MM.1S (cell line): ENCODE measurements at regions not wholly inside any gene's neighbourhood (a gene's known extent, or its start where the extent isn't known, plus 50 kb on each side); places are given as distances from the start of the nearest gene placed in this dataset.
"Not testable (repeated sequence)": the region's sequence is repeated elsewhere in the genome, so short reads cannot be mapped to it uniquely, and the experiment has no call there.

Experiments
- DNase-seq: peaks from one replicate; pipeline ENCODE4 v3.0.0-alpha.2; 2015
- H2AFZ ChIP-seq: fragments of 300-600 bp; sonication (generic); 2 replicates; pipeline ENCODE4 v1.6.0; 2016; ENCODE audit warnings: antibody characterized with exemption, low read length
- H3F3A ChIP-seq: fragments of 300-600 bp; sonication (generic); 2 replicates; pipeline ENCODE4 v1.6.1; 2016; ENCODE audit warnings: mild to moderate bottlenecking, antibody characterized with exemption, low read length, moderate library complexity, mixed read lengths; ENCODE audit not compliant: insufficient read depth
- H3K27ac ChIP-seq: fragments of 300-600 bp; sonication (generic); 2 replicates; pipeline ENCODE4 v1.5.1; 2016; ENCODE audit warnings: mild to moderate bottlenecking, low read length
- H3K27me3 ChIP-seq: fragments of 300-600 bp; sonication (generic); replicated peaks from 2 replicates; pipeline ENCODE4 v1.6.0; 2016; ENCODE audit warnings: low read length; ENCODE audit not compliant: insufficient read depth
- H3K36me3 ChIP-seq: fragments of 300-600 bp; sonication (generic); replicated peaks from 2 replicates; pipeline ENCODE4 v1.6.1; 2016; ENCODE audit warnings: mild to moderate bottlenecking, low read length, mixed read lengths; ENCODE audit not compliant: insufficient read depth
- H3K4me1 ChIP-seq: fragments of 300-600 bp; sonication (generic); 2 replicates; pipeline ENCODE4 v1.6.1; 2016; ENCODE audit warnings: low read length, mixed read lengths
- H3K4me2 ChIP-seq: fragments of 300-600 bp; sonication (generic); 2 replicates; pipeline ENCODE4 v1.6.0; 2016; ENCODE audit warnings: low read depth, low read length
- H3K4me3 ChIP-seq: fragments of 300-600 bp; sonication (generic); 2 replicates; pipeline ENCODE4 v1.5.1; 2016; ENCODE audit warnings: low read length, mixed read lengths
- H3K79me2 ChIP-seq: fragments of 300-600 bp; sonication (generic); 2 replicates; pipeline ENCODE4 v1.6.1; 2016; ENCODE audit warnings: mixed run types, low read length, mixed read lengths
- H3K9ac ChIP-seq: fragments of 300-600 bp; sonication (generic); 2 replicates; pipeline ENCODE4 v1.6.1; 2016; ENCODE audit warnings: low read length, mixed read lengths
- H3K9me2 ChIP-seq: fragments of 300-600 bp; sonication (generic); replicated peaks from 2 replicates; pipeline ENCODE4 v1.6.1; 2016; ENCODE audit warnings: mild to moderate bottlenecking, low read length, mixed read lengths; ENCODE audit not compliant: insufficient read depth
- H3K9me3 ChIP-seq: fragments of 300-600 bp; sonication (generic); replicated peaks from 2 replicates; pipeline ENCODE4 v1.6.1; 2016; ENCODE audit warnings: mild to moderate bottlenecking, low read length, mixed read lengths; ENCODE audit not compliant: insufficient read depth
- H4K20me1 ChIP-seq: fragments of 300-600 bp; sonication (generic); 2 replicates; pipeline ENCODE4 v1.6.1; 2016; ENCODE audit warnings: mild to moderate bottlenecking, low read length, moderate library complexity, mixed read lengths; ENCODE audit not compliant: insufficient read depth

DNA sequence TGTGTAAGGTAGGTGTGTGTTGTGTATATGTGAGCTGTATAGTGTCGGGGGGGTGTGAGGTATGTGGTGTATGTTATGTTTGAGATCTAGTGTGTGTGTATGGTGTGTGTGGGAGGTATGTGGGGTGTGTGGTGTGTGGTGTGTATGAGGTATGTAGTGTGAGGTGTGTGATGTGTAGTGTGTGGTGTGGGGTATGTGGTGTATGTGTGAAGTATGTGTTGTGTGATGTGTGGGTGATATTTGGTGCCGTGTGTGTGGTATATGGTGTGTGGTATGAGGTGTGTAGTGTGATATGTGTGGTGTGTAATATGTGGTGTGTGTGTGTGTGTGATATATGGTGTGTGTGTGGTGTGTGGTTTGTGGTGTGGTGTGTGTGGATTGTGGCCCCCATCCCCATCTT is 4451.2 kb upstream of the TPTE start:
- not testable (repeated sequence) for H3K36me3 ChIP-seq, H3K79me2 ChIP-seq, H3F3A ChIP-seq, H3K4me2 ChIP-seq, H3K9me2 ChIP-seq, H3K9me3 ChIP-seq, H3K9ac ChIP-seq, H3K27ac ChIP-seq, H3K4me1 ChIP-seq, H3K4me3 ChIP-seq, H4K20me1 ChIP-seq, DNase-seq, H3K27me3 ChIP-seq, H2AFZ ChIP-seq

DNA sequence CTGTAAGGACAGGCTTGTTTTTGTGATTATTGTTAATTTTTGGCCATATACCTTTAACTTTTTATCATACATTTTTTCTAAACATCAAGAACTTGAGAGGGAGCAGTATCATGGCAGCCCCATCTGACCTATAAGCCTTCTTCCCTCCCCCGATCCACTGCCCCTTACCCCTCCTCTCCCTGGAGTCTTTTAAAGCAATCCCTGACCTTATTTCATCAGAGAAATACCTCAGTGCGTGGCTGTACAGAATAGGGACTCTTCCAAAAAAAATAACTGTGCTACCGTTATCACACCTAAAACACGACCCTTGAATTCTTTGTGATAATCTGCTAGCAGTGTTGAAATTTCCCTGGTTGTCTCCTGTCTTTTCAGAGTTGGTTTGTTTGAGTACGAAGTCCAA is 4448.7 kb upstream of the TPTE start:
- not testable (repeated sequence) for H3K9me2 ChIP-seq, H3K4me3 ChIP-seq, H3F3A ChIP-seq, H3K4me1 ChIP-seq, H3K79me2 ChIP-seq, H3K36me3 ChIP-seq, H3K4me2 ChIP-seq, H3K27me3 ChIP-seq, H2AFZ ChIP-seq, H3K9ac ChIP-seq, DNase-seq, H3K27ac ChIP-seq, H3K9me3 ChIP-seq, H4K20me1 ChIP-seq

DNA sequence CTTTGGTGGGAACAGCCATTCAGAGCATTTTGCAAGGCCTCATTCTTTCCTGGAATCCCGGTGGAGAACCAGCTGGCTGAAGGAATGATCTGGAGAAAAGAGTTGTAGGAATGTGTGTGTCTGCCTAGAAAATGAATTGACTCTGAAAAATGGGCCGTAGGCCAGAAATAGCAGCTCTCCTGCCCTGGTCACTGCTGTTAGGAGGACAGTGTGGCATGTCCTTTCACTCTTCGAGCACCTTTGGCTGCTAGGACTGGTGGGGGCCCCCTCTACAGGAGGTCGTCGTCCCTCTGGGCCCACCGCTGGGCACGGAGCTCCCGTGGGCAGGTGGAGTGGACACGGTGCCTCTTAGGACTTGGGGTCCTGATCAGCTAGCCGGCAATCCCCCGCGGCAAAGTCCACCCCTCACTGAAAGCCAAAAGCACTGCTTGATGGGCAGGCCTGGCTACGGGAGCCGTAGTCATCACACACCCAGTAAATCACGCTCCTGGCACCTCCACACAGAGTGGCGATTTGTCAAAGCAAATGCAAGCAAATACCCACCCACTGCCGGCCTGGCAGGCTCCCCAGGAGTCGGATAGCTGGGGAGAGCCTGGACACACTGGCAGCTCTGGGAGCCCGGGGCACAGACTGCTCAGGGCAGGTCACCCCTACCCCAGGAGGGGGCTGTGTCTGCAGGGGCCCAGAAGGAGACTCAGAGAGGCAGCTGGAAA is 4447.2 kb upstream of the TPTE start:
- not testable (repeated sequence) for H2AFZ ChIP-seq, H3K27ac ChIP-seq, H3K9me3 ChIP-seq, H3F3A ChIP-seq, H3K4me1 ChIP-seq, H3K4me2 ChIP-seq, H4K20me1 ChIP-seq, H3K36me3 ChIP-seq, DNase-seq, H3K9ac ChIP-seq, H3K79me2 ChIP-seq, H3K4me3 ChIP-seq, H3K9me2 ChIP-seq, H3K27me3 ChIP-seq

DNA sequence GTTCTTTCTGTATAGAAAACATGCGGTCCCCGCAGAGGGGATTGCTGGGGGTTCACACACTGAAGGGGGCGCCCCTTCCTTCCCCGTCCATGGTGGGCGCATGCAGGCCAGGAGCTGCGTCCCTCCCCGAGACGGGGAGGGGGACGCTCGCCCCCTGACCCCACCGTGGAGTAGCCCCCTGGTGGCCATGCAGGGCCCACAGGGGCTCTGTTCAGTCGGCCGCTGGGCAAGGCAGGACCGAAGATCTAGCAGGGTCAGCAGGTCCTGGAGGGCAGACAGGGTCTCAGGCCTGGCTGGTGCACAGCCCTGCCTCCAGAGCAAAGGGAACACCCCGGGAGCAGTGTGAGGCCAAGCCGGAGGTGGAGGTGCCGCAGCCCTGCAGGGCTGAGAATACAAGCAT is 4446.4 kb upstream of the TPTE start:
- H3K36me3 ChIP-seq, H2AFZ ChIP-seq, H3K27me3 ChIP-seq, H3K27ac ChIP-seq, DNase-seq, H3K4me2 ChIP-seq, H3K4me1 ChIP-seq, H3K79me2 ChIP-seq, H3K9ac ChIP-seq, H4K20me1 ChIP-seq, H3K4me3 ChIP-seq, H3F3A ChIP-seq, H3K9me3 ChIP-seq, H3K9me2 ChIP-seq: not testable (repeated sequence)

DNA sequence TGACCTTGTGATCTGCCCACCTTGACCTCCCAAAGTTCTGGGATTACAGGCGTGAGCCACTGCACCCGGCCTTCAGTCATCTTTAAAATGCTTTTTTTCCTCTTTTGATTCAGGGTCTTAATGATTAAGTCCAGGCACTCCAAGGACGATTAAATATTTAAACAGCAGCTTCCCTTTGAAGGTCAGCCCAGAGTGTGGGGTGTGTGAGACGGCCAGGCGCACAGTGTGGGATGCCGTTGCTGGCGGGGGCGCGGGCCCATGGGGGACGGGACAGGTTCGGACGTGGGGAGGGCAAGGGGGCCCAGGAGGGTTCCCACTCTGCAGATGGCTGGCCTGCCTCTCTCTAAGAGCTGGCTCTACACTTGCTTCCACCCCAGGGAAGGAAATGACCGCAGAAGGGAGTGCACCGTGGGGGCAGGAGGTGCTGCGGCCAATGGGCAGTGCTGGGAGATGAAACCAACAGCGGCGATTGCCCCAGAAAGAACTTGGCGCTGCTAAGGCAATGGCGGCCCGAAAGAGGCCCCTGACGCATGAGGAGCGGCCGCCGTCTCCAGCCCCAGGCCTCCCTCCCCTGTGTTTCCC is 4445.7 kb upstream of the TPTE start:
- not testable (repeated sequence) for H3K4me2 ChIP-seq, H3K27me3 ChIP-seq, H3K9me3 ChIP-seq, H3K9me2 ChIP-seq, H4K20me1 ChIP-seq, H3K4me1 ChIP-seq, H3K27ac ChIP-seq, H3K9ac ChIP-seq, DNase-seq, H3F3A ChIP-seq, H3K4me3 ChIP-seq, H3K36me3 ChIP-seq, H2AFZ ChIP-seq, H3K79me2 ChIP-seq

DNA sequence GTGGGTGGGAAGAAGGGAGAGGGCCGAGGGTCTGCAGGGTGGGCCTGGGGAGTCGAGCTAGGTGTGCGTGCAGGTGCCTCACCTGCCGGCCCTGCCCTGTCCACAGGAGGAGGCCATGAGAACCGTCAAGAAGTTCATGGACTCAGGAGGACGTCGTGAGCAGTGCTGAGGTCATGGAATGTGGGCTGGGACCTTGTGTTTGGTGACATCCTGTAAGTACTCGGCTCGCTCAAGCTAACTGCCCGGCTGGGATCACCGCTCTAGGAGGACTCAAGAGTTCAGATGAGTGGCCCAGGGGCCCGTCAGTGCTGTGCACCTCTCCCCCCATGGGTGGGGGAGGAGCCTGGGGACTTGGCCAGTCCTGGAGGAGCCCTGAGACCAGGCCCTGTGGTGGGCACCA is 4444.0 kb upstream of the TPTE start:
- H3K9me2 ChIP-seq, H3K79me2 ChIP-seq, H3F3A ChIP-seq, H3K27me3 ChIP-seq, H3K4me1 ChIP-seq, H3K9me3 ChIP-seq, H3K36me3 ChIP-seq, H3K9ac ChIP-seq, H3K4me2 ChIP-seq, DNase-seq, H3K4me3 ChIP-seq, H4K20me1 ChIP-seq, H2AFZ ChIP-seq, H3K27ac ChIP-seq: not testable (repeated sequence)

DNA sequence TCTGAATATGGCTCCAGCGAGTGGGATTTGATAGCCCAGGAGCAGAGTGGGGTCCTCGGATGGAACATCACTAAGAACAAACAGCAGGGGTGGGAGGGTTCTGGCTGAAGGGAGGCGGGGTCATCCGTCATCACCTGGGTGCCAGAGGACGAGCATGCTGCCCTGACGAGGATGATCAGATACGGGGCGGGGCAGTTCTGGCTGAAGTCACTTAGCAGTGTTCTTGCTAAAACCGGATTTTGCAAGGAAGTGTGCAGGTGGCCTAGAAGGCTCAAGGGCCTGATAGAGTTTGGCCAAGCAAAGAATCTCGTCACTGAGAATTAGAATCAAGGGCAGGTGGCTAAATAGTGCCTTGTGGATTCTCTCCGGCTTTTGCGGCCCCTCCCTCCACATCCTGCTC is 4442.5 kb upstream of the TPTE start:
- H2AFZ ChIP-seq, H3K27ac ChIP-seq, H3K4me2 ChIP-seq, H3K9me2 ChIP-seq, H3K9ac ChIP-seq, H3K4me1 ChIP-seq, H3F3A ChIP-seq, H3K9me3 ChIP-seq, H3K79me2 ChIP-seq, H3K27me3 ChIP-seq, H3K36me3 ChIP-seq, DNase-seq, H4K20me1 ChIP-seq, H3K4me3 ChIP-seq: not testable (repeated sequence)

DNA sequence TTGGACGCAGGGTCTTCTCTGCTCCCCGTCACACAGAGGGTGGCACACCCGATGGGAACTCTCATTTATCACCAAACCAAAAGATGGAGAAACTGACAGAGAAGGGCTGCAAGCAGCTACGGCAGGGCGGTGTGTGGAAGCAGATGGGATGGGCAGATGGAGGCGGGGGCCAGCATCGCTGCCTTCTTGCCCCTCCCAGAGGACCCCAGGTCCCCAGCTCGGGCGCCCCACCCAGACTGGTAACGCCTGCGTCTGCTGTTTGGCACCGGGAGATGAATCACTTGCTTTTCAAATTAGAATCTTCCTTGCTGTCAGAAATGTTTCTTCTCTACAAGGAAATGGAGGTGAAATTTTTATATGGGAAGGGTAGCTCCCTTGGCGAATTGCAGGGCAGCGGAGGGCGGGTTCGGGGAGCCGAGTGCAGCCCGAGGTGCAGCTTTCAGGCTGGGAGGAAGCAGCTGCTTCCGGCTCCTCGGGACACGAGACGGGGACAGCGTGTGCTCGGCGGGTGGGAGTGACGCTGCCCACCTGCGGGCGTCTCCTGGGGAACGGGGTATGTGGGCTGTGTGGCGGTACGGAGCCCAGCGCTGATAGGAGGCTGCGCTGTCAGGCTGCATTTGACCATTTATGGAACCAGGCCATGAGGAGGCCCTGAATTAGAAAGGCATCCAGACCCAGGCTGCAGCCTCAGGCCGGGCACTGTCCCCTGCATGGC is 4440.3 kb upstream of the TPTE start:
- not testable (repeated sequence) for H2AFZ ChIP-seq, DNase-seq, H3K4me1 ChIP-seq, H3K9me2 ChIP-seq, H3K36me3 ChIP-seq, H3K4me2 ChIP-seq, H3K4me3 ChIP-seq, H3F3A ChIP-seq, H3K9ac ChIP-seq, H3K27ac ChIP-seq, H3K79me2 ChIP-seq, H3K27me3 ChIP-seq, H4K20me1 ChIP-seq, H3K9me3 ChIP-seq
